Upper lobe of right lung (tissue), 1 donor: ENCODE measurements at regions not wholly inside any gene's neighbourhood (a gene's known extent, or its start where the extent isn't known, plus 50 kb on each side); places are given as distances from the start of the nearest gene placed in this dataset.
"Not testable (repeated sequence)": the region's sequence is repeated elsewhere in the genome, so short reads cannot be mapped to it uniquely, and the experiment has no call there.

Experiments
- ATAC-seq: fragments of 200-7000 bp; cut with Tn5 transposase; one replicate; pipeline ENCODE4 v1.9.1; 2020; ENCODE audit warnings: mild to moderate bottlenecking, moderate library complexity
- DNase-seq: peaks from one replicate; pipeline ENCODE4 v3.0.0-alpha.2; 2020
- H3K27ac ChIP-seq: fragments of 200-600 bp; one replicate; pipeline ENCODE4 v1.8.0; 2022
- H3K27me3 ChIP-seq: fragments of 200-600 bp; one replicate; pipeline ENCODE4 v1.8.0; 2022; ENCODE audit warnings: mild to moderate bottlenecking
- H3K36me3 ChIP-seq: fragments of 200-600 bp; one replicate; pipeline ENCODE4 v1.8.0; 2022
- H3K4me1 ChIP-seq: fragments of 200-600 bp; one replicate; pipeline ENCODE4 v1.8.0; 2022
- H3K4me3 ChIP-seq: fragments of 200-600 bp; one replicate; pipeline ENCODE4 v1.8.0; 2022; ENCODE audit warnings: mild to moderate bottlenecking
- H3K9me3 ChIP-seq: fragments of 200-600 bp; one replicate; pipeline ENCODE4 v1.8.0; 2022
- intact Hi-C: fragments of 100-400 bp; cut with DNase I; formaldehyde crosslinking; loops from one replicate; pipeline ENCODE4 v1.11.0; 2022
- TF ChIP-seq, protein P1 (sequence below): fragments of 200-600 bp; IDR thresholded peaks from one replicate; pipeline ENCODE4 v1.8.0; 2022; ENCODE audit warnings: antibody characterized with exemption
- donor health status: DM: no; HTN: yes; CAD: no; lungs with severe emphysema.

DNA sequence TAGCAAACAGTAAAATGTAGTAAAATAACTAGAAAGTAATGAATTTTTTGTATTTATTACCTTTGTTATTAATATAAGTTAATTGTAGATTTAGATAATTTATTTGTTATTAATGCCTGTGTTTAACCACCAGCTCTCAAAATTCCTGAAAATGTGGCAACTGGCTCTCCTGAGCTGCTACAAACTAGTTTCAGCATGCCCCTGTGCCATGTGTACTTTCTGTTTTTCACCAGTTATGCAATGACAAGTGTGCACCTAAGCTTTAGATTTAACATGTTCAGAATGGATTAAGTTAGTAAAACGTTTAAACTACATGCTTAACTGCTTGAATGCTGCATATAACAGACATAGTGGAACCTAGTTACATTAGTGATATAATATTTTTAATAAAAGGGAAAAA is 88.1 kb downstream of the POSTN start:
- Histone ChIP-seq H3K4me1 (no peaks in the 10 kb centered on the region), H3K27me3 (no peaks in the 10 kb centered on the region), H3K36me3 (no peaks in the 10 kb centered on the region), H3K4me3 (no peak overlapping the region), H3K9me3 (no peaks in the 10 kb centered on the region), H3K27ac (no peak overlapping the region)
- no peak for DNase-seq
- intact Hi-C loops: no loop called here
- peak; percentile 61 for ATAC-seq
- TF ChIP-seq, protein P1, sequence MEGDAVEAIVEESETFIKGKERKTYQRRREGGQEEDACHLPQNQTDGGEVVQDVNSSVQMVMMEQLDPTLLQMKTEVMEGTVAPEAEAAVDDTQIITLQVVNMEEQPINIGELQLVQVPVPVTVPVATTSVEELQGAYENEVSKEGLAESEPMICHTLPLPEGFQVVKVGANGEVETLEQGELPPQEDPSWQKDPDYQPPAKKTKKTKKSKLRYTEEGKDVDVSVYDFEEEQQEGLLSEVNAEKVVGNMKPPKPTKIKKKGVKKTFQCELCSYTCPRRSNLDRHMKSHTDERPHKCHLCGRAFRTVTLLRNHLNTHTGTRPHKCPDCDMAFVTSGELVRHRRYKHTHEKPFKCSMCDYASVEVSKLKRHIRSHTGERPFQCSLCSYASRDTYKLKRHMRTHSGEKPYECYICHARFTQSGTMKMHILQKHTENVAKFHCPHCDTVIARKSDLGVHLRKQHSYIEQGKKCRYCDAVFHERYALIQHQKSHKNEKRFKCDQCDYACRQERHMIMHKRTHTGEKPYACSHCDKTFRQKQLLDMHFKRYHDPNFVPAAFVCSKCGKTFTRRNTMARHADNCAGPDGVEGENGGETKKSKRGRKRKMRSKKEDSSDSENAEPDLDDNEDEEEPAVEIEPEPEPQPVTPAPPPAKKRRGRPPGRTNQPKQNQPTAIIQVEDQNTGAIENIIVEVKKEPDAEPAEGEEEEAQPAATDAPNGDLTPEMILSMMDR: no peak

DNA sequence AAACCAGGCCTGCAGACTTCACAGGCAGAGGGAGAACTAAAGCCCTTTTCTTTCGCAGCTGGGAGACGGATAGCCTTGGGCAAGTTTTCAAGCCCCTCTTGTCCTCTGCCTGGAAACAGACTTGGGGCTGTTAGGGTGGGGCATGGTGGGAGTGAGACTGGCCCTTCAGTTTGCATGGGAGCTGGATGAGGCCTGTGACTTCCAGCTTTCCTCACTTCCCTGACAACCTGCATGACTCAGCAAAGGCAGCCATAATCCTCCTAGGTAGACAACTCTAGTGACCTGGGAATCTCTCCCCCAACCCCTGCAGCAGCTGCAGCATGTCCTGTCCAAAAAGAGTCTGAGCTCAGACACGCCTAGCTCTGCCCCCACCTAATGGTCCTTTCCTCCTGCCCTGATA is 93.0 kb downstream of the POSTN start:
- no peak overlapping the region for H3K27ac ChIP-seq
- H3K9me3 ChIP-seq: no peaks in the 10 kb centered on the region
- no peaks in the 10 kb centered on the region for H3K4me1 ChIP-seq
- TF ChIP-seq, protein P1: no peak
- no peak overlapping the region for H3K4me3 ChIP-seq
- no peaks in the 10 kb centered on the region for H3K36me3 ChIP-seq
- ATAC-seq (no peak), DNase-seq (no peak)
- intact Hi-C loops: no loop called here
- H3K27me3 ChIP-seq: no peaks in the 10 kb centered on the region

DNA sequence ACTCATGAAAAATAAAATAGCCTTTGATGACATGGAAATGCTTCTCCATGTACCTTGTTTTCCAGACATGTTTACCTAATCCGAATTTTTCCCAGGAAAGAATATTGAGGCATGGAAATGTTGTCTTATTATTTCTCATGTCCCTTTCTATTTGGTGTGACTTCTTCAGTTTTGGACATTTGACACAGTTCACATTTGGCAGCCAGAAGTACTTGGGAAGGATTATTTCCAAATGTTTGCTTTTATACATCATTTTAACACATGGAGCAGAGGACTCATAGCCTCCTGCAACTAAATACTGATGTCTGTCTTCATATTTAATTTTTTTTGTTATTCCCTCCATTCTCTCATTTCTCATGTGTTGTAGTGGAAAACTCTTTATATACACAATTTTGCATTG is 94.3 kb downstream of the POSTN start:
- Histone ChIP-seq H3K27ac (no peak overlapping the region), H3K4me1 (no peaks in the 10 kb centered on the region), H3K27me3 (no peaks in the 10 kb centered on the region), H3K9me3 (no peaks in the 10 kb centered on the region), H3K36me3 (no peaks in the 10 kb centered on the region), H3K4me3 (no peak overlapping the region)
- TF ChIP-seq, protein P1: no peak
- intact Hi-C loops: no loop called here
- DNase-seq (no peak), ATAC-seq (no peak)

DNA sequence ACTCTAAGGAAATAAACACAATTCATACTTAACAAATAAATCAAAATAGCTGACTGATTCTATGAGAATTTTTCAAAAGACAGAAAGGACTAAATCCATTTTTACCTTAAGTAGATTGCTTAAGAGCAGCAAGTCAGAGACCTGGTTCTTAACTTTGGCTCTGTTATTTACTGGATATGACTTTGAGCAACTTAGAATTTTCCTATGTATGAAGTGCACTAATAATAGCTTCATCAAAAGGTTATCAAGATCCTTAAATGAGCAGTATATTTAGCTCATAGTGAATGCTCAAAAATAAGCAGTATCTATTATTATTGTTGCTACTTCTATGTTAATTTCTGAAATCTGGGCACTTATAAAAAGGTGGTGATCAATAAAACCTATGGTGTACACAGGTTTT is 95.3 kb downstream of the POSTN start:
- no peaks in the 10 kb centered on the region for H3K36me3 ChIP-seq
- no peaks in the 10 kb centered on the region for H3K9me3 ChIP-seq
- no peaks in the 10 kb centered on the region for H3K27me3 ChIP-seq
- H3K4me1 ChIP-seq: no peaks in the 10 kb centered on the region
- H3K4me3 ChIP-seq: no peak overlapping the region
- ATAC-seq (no peak), DNase-seq (no peak)
- intact Hi-C loops: no loop called here
- no peak overlapping the region for H3K27ac ChIP-seq
- TF ChIP-seq, protein P1: no peak

DNA sequence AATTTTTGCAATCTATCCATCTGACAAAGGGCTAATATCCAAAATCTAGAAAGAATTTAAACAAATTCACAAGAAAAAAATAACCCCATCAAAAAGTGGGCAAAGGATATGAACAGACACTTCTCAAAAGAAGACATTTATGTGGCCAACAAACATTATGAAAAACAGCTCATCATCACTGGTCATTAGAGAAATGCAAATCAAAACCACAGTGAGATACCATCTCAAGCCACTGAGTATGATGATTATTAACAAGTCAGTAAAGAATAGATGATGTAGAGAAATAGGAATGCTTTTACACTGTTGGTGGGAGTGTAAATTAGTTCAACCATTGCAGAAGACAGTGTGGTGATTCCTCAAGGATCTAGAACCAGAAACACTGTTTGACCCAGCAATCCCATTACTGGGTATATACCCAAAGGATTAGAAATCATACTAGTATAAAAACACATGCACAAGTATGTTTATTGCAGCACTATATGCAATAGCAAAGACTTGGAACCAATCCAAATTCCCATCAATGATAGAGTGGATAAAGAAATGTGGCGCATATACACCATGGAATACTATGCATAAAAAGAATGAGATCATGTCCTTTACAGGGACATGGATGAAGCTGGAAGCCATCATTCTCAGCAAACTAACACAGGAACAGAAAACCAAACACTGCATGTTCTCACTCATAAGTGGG is 96.1 kb downstream of the POSTN start:
- DNase-seq, ATAC-seq, intact Hi-C loops: not testable (repeated sequence)

DNA sequence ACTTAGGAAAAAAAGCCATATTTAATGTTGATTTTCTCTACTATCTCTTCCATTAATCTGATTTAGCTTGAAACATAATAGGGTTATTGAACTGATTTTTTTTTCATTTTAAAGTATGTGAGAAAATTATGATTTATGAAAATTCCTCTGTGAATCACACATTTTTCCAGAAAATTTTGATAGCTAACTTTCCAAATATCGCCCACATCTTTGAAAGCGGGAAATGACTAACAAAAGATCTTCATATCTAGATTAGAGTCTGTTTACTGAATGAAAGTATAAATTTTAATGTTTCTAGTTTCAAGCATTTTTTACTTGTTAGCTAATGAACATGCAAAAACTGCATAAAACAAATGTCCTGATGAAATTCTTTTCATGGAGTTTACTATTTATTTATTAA is 97.4 kb downstream of the POSTN start:
- Histone ChIP-seq H3K9me3 (no peaks in the 10 kb centered on the region), H3K27ac (no peak overlapping the region), H3K4me3 (no peak overlapping the region), H3K4me1 (no peaks in the 10 kb centered on the region), H3K27me3 (no peaks in the 10 kb centered on the region), H3K36me3 (no peaks in the 10 kb centered on the region)
- DNase-seq: no peak
- no peak for ATAC-seq
- TF ChIP-seq, protein P1: no peak
- intact Hi-C loops: no loop called here

More for the DNA sequence above, 96.1 kb downstream of the POSTN start:
- H3K4me3 ChIP-seq, H3K27ac ChIP-seq, H3K27me3 ChIP-seq, H3K4me1 ChIP-seq, H3K9me3 ChIP-seq, H3K36me3 ChIP-seq: not testable (repeated sequence)
